GM12878 (cell line): ENCODE measurements at regions not wholly inside any gene's neighbourhood (a gene's known extent, or its start where the extent isn't known, plus 50 kb on each side); places are given as distances from the start of the nearest gene placed in this dataset.

Experiments
- ATAC-seq: fragments of 200-7000 bp; cut with Tn5 transposase; 3 replicates; pipeline ENCODE4 v1.9.1; 2020; ENCODE audit warnings: mild to moderate bottlenecking, moderate library complexity
- BruUV-seq: library from RNA; stranded (reverse); fragments of 400-500 nt; replicated peaks from 2 replicates; lab custom pipeline; 2021; lab: Mats Ljungman, UMichigan
- CTCF ChIA-PET: fragments of 300-600 bp; sonication (Branson Sonifier 250); formaldehyde crosslinking; extraction: SDS; loops from one replicate; lab custom pipeline; 2021; ENCODE audit warnings: inconsistent platforms; lab: Yijun Ruan, JAX
- POLR2A ChIA-PET: fragments of 350-600 bp; formaldehyde crosslinking; extraction: SDS; loops from one replicate; lab custom pipeline; 2021; ENCODE audit warnings: inconsistent platforms; lab: Charles Lee
- RAD21 ChIA-PET: fragments of 300-600 bp; sonication (Branson Sonifier 250); formaldehyde crosslinking; loops from one replicate; lab custom pipeline; 2023; ENCODE audit warnings: antibody characterized with exemption; ENCODE audit not compliant: unreplicated experiment; lab: Charles Lee
- SMC1A ChIA-PET: fragments of 300-600 bp; sonication (Branson Sonifier 250); formaldehyde crosslinking; loops from one replicate; lab custom pipeline; 2023; ENCODE audit not compliant: unreplicated experiment, uncharacterized antibody; lab: Charles Lee
- DNase-seq: peaks from one replicate; pipeline ENCODE4 v3.0.0-alpha.2; 2011; ENCODE audit warnings: low read depth, low spot score
- FAIRE-seq: peaks from 3 replicates; lab custom pipeline; 2011; peaks lifted over from hg19 to GRCh38; lab: Jason Lieb, UNC
- H2AFZ ChIP-seq: 2 replicates; pipeline ENCODE4 v1.6.0; 2011; ENCODE audit warnings: low read depth, low read length, control low read depth; ENCODE audit not compliant: control insufficient read depth
- H3K27ac ChIP-seq: 2 replicates; pipeline ENCODE4 v1.5.1; 2011; ENCODE audit warnings: control low read depth; ENCODE audit not compliant: control insufficient read depth, insufficient read depth
- H3K27me3 ChIP-seq, 2 experiments: replicated peaks in 1 of 2; 2 replicates each; pipeline versions ENCODE4 v1.6.0 to v1.6.1; 2011; ENCODE audit warnings: low read length in 1 of 2; ENCODE audit not compliant: control insufficient read depth in 2 of 2, insufficient read depth in 2 of 2
- H3K36me3 ChIP-seq, 2 experiments: 2 replicates each; pipeline ENCODE4 v1.5.1; 2011; ENCODE audit warnings: low read length in 1 of 2; ENCODE audit not compliant: control insufficient read depth in 2 of 2, insufficient read depth in 2 of 2
- H3K4me1 ChIP-seq: 2 replicates; pipeline ENCODE4 v1.6.1; 2011; ENCODE audit warnings: mild to moderate bottlenecking, low read length, moderate library complexity, mixed read lengths; ENCODE audit not compliant: control insufficient read depth, insufficient read depth
- H3K4me2 ChIP-seq: 2 replicates; pipeline ENCODE4 v1.6.0; 2011; ENCODE audit warnings: control low read depth; ENCODE audit not compliant: control insufficient read depth, insufficient read depth
- H3K4me3 ChIP-seq: fragments of 200-600 bp; sonication (generic); 2 replicates; pipeline ENCODE4 v1.5.1; 2016
- H3K79me2 ChIP-seq: 2 replicates; pipeline ENCODE4 v1.6.0; 2011; ENCODE audit warnings: low read length; ENCODE audit not compliant: control insufficient read depth, insufficient read depth
- H3K9ac ChIP-seq: 2 replicates; pipeline ENCODE4 v1.8.0; 2011; ENCODE audit warnings: low read length, control low read depth, mixed read lengths; ENCODE audit not compliant: control insufficient read depth, insufficient read depth
- H3K9me3 ChIP-seq: replicated peaks from 3 replicates; pipeline ENCODE4 v1.5.1; 2011; ENCODE audit warnings: mild to moderate bottlenecking, low read length; ENCODE audit not compliant: control insufficient read depth, insufficient read depth
- H4K20me1 ChIP-seq: 2 replicates; pipeline ENCODE4 v1.6.0; 2011; ENCODE audit not compliant: control insufficient read depth, insufficient read depth
- BHLHE40 ChIP-seq, 2 experiments: fragments of 450-650 bp in 1 of 2; IDR thresholded peaks; 2 replicates each; pipeline ENCODE4 v1.6.1; 2011 to 2017; ENCODE audit warnings: low read depth in 2 of 2, borderline replicate concordance in 1 of 2, improper control_type of control experiment in 1 of 2, low read length in 1 of 2, mild to moderate bottlenecking in 1 of 2
- CHD4 ChIP-seq: fragments of 200-600 bp; sonication (generic); IDR thresholded peaks from 2 replicates; pipeline ENCODE4 v1.6.1; 2016; ENCODE audit warnings: mild to moderate bottlenecking
- IRF3 ChIP-seq: fragments of 450-650 bp; IDR thresholded peaks from 2 replicates; pipeline ENCODE4 v1.6.1; 2014; ENCODE audit warnings: mild to moderate bottlenecking
- KAT2A ChIP-seq: conservative IDR thresholded peaks from 2 replicates; pipeline ENCODE4 v1.6.1; 2011; ENCODE audit warnings: low read depth, low read length; ENCODE audit not compliant: control insufficient read depth
- MAX ChIP-seq: IDR thresholded peaks from 2 replicates; pipeline ENCODE4 v1.6.1; 2012; ENCODE audit warnings: low read depth, low read length, improper control_type of control experiment
- NFXL1 ChIP-seq: fragments of 450-650 bp; IDR thresholded peaks from 2 replicates; pipeline ENCODE4 v1.6.1; 2017; ENCODE audit warnings: antibody characterized with exemption, mild to moderate bottlenecking, borderline replicate concordance
- NFYA ChIP-seq: IDR thresholded peaks from 2 replicates; pipeline ENCODE4 v1.6.1; 2011; ENCODE audit warnings: low read depth, mild to moderate bottlenecking, low read length, improper control_type of control experiment, borderline replicate concordance
- RB1 ChIP-seq: fragments of 450-650 bp; formaldehyde crosslinking; IDR thresholded peaks from 2 replicates; pipeline ENCODE4 v1.6.1; 2017; ENCODE audit warnings: mild to moderate bottlenecking, borderline replicate concordance
- RBBP5 ChIP-seq: fragments of 200-600 bp; sonication (generic); conservative IDR thresholded peaks from 2 replicates; pipeline ENCODE4 v1.6.1; 2016
- RELA ChIP-seq: fragments of 450-650 bp; IDR thresholded peaks from 2 replicates; pipeline ENCODE4 v1.8.0; 2014; ENCODE audit warnings: borderline replicate concordance; ENCODE audit not compliant: partially characterized antibody
- SP1 ChIP-seq: IDR thresholded peaks from one replicate; pipeline ENCODE4 v1.6.1; 2011; ENCODE audit warnings: low read depth, low read length
- TAF1 ChIP-seq: IDR thresholded peaks from 2 replicates; pipeline ENCODE4 v1.6.1; 2011; ENCODE audit warnings: mild to moderate bottlenecking, low read depth, low read length, borderline replicate concordance
- ZBED1 ChIP-seq: IDR thresholded peaks from 2 replicates; pipeline ENCODE4 v1.6.1; 2016; ENCODE audit warnings: borderline replicate concordance
- ZBTB33 ChIP-seq: fragments of 450-650 bp; IDR thresholded peaks from 2 replicates; pipeline ENCODE4 v1.6.1; 2017; ENCODE audit warnings: mild to moderate bottlenecking
- WGBS: methylation state at CpG from one replicate; pipeline ENCODE4 v1.1.6; 2016; ENCODE audit warnings: low lambda C conversion rate; ENCODE audit not compliant: insufficient replicate concordance, insufficient coverage; ENCODE audit errors: missing lambda C conversion rate; 5-methylcytosine and 5-hydroxymethylcytosine counted together
- in situ Hi-C: fragments of 300-500 bp; cut with MboI; formaldehyde crosslinking; loops from 9 replicates; pipeline ENCODE4 v1.14.3; 2018; ENCODE audit warnings: mixed read lengths
- intact Hi-C: fragments of 100-400 bp; cut with micrococcal nuclease; formaldehyde crosslinking; loops from one replicate; pipeline ENCODE4 v1.14.2; 2022; ENCODE audit not compliant: unreplicated experiment
- TF ChIP-seq, protein P1 (sequence below): IDR thresholded peaks from 2 replicates; pipeline ENCODE4 v1.6.1; 2011; ENCODE audit warnings: low read depth, mild to moderate bottlenecking, low read length, moderate library complexity, borderline replicate concordance; ENCODE audit errors: extremely low read depth

- CTCF ChIA-PET, result no interaction called here
- Histone ChIP-seq H3K4me2 (no peak overlapping the region), H3K79me2 (no peaks in the 10 kb centered on the region), H3K27me3 (no peaks in the 10 kb centered on the region), H2AFZ (no peak overlapping the region)
- DNase-seq (no peak), FAIRE-seq (no peak), ATAC-seq (no peak)
- TF ChIP-seq RB1, result no peak
- no peak for TF ChIP-seq RELA
- TF ChIP-seq NFXL1, result no peak
- TF ChIP-seq, protein P1, sequence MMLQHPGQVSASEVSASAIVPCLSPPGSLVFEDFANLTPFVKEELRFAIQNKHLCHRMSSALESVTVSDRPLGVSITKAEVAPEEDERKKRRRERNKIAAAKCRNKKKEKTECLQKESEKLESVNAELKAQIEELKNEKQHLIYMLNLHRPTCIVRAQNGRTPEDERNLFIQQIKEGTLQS, result no peak
- no peak for TF ChIP-seq KAT2A
- TF ChIP-seq IRF3, result no peak
- no peak for TF ChIP-seq SP1
- TF ChIP-seq ZBED1, result no peak
- TF ChIP-seq ZBTB33, result no peak
- TF ChIP-seq RBBP5, result no peak
- TF ChIP-seq MAX, result no peak
- TF ChIP-seq BHLHE40 (IDR thresholded peaks at IDR 0.05; ENCODE audit: borderline replicate concordance in 1 of 2, low read depth in 2 of 2, low read length in 1 of 2), result no peak
- TF ChIP-seq TAF1, result no peak
- no peak for TF ChIP-seq NFYA
- TF ChIP-seq CHD4, result no peak
- TF ChIP-seq, all 136 proteins: peak for 0
- H3K4me3 ChIP-seq, result no peak overlapping the region
- ChIA-PET RAD21 (no interaction called here), SMC1A (no interaction called here), POLR2A (no interaction called here)
- no peak overlapping the region for H3K9ac ChIP-seq
- no peaks in the 10 kb centered on the region; the same call in 2 of the 3 replicates for H3K9me3 ChIP-seq
- BruUV-seq, result no TSS peak
- no peak overlapping the region for H3K27ac ChIP-seq
- intact Hi-C loops (no loop called here), in situ Hi-C loops (no loop called here)
- H3K4me1 ChIP-seq, result no peaks in the 10 kb centered on the region
- no peaks in the 10 kb centered on the region for H4K20me1 ChIP-seq
- 27% methylated on average over 8 of the region's 8 CpGs for WGBS
- no peaks in the 10 kb centered on the region for H3K36me3 ChIP-seq
Observed at GRCh38 chr11:134652586-134653255, 240.7 kb upstream of the B3GAT1 start.
